ENCODE measurements at regions not wholly inside any gene's neighbourhood (a gene's known extent, or its start where the extent isn't known, plus 50 kb on each side); places are given as distances from the start of the nearest gene placed in this dataset.

GRCh38 chr6:54700158-54700557, 146.4 kb upstream of the FAM83B start:
- in situ Hi-C loops (cut with MboI; ENCODE audit: low pct_unique_long_range_greater_than_20kb, low sequenced_read_pairs) = no loop called here
- DNase-seq = no peak

DNA sequence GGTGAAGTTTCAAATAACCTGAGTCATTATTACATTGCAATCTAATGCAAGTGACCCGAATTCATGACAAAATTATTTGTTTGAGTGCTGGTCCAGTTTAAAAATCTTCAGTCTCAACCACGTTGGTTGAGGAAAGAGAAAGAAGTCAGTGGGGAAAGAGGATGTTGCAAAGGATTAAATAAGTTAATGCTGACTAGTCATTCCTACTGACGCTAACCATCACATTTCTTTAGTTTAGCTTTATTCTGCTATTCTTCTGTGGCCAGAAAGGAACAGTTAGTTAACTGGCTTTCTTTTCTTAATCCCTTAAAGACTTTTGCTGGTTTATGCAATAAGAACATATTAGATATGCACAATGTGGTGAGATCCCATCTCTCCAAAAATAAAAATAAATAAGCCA, 143.8 kb upstream of the FAM83B start:
- no peak for DNase-seq
- in situ Hi-C loops (cut with MboI; ENCODE audit: low pct_unique_long_range_greater_than_20kb, low sequenced_read_pairs) = no loop called here

DNA sequence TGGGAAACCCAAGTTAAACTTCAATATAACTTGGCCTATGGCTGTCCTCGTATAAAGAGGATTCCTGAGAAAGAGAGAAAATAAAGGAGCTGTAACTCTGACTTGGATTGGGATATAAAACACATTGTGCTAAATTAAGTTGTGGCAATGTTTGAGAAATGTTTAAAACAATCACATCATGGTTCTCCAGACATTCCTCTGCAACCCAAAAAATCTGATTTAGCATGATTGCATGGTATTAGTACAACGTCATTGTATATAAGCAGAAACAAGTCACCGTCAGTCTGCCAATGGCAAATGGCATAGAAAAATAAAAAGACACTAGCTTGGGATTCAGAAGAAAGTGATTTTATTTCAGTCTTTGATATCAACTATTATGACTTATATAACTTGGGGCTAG, 140.2 kb upstream of the FAM83B start:
- in situ Hi-C loops (cut with MboI; ENCODE audit: low pct_unique_long_range_greater_than_20kb, low sequenced_read_pairs) = no loop called here
- DNase-seq = no peak

DNA sequence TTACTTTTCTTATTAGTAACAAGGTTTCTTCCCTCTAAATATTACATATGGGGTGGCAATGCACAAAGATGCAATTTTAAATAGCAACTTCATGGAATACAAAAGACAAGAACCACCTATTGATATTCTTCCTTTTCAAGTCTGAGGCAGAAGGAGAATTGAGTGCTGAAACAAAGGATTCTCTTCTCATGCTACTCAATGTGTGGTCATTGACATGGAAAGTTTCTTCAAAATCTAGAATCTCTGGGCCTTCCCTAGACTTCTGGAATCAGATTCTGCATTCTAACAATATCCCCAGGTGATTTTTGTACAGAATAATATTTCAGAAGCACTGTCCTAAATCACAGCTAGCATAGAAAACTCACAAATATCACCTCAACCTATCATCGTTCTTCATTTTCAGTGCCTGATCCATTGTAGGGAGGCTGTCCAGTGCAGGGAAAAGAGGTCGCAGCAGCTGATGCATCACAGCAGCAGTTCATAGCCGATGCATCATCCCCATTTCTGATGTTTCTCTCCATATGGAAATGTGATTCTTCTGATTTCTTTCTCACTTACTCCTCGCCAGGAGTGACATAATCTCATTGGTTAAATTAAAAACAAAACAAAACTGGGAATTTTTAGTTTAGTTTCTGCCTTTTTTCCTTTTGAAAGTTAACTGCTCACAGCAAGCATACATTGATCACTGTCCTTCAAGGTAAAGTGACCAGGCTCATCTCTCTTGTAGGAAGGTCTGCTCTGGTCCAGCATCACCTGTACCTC, 139.5 kb upstream of the FAM83B start:
- in situ Hi-C loops (cut with MboI; ENCODE audit: low pct_unique_long_range_greater_than_20kb, low sequenced_read_pairs) = no loop called here
- DNase-seq = no peak

DNA sequence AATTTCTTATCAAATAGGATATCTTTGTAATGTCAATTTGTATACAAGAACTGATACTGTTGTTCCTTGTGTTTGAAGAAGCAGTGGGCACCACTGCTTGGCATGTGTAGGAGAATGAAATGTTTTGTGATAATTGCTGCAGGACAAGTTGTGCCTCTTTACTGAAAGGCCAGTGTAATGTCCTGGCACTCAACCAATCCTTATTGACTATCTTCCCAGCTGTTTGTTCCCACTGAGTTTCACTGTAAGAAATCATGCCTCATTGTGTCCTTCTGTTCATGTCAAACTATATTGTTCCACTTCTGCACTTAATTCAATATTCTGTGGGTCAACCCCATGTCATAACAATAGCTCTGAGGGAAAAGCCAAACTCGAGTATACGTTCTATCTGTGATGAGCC, 136.1 kb upstream of the FAM83B start:
- in situ Hi-C loops (cut with MboI; ENCODE audit: low pct_unique_long_range_greater_than_20kb, low sequenced_read_pairs) = no loop called here
- no peak for DNase-seq

GRCh38 chr6:54716010-54716409, 130.6 kb upstream of the FAM83B start:
- DNase-seq = no peak
- in situ Hi-C loops (cut with MboI; ENCODE audit: low pct_unique_long_range_greater_than_20kb, low sequenced_read_pairs) = no loop called here

- no peak for DNase-seq
- in situ Hi-C loops (cut with MboI; ENCODE audit: low pct_unique_long_range_greater_than_20kb, low sequenced_read_pairs) = no loop called here
These were observed 129.7 kb upstream of the FAM83B start for GRCh38 chr6:54716877-54717276.

DNA sequence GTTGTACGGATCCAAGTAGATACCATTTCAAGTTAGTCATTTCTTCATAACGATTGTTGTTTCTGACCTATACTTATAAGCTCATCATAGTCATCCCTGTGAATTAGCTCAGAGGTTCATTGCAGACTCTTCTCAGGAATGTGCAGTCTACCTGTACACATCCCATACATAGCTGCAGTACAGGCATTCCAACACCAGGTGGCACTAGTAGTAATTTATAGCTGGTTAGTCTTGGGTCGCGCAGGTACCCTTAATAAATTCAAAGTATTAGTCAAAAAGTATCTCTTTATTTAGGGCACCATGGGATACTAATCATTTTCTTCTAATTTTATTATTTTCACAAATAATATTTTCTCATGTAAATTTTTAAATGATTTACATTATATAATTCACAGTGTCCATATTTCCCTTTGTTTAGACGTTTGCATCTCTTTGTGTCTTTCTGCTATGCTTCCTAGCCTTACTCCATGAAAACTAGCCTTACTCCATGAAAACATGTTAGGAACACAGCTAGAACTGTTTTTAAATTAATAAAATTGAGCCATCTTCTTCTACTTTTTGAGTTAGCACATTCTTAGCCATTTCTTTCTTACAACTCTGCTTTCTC, 128.6 kb upstream of the FAM83B start:
- peak; percentile 42 for DNase-seq
- in situ Hi-C loops (cut with MboI; ENCODE audit: low pct_unique_long_range_greater_than_20kb, low sequenced_read_pairs) = no loop called here

GRCh38 chr6:54718541-54719023, 128.0 kb upstream of the FAM83B start:
- in situ Hi-C loops (cut with MboI; ENCODE audit: low pct_unique_long_range_greater_than_20kb, low sequenced_read_pairs) = no loop called here
- DNase-seq = no peak

- no peak for DNase-seq
- in situ Hi-C loops (cut with MboI; ENCODE audit: low pct_unique_long_range_greater_than_20kb, low sequenced_read_pairs) = no loop called here
These were observed 127.4 kb upstream of the FAM83B start for GRCh38 chr6:54719131-54719530.

GRCh38 chr6:54719633-54720032, 126.9 kb upstream of the FAM83B start:
- no peak for DNase-seq

DNA sequence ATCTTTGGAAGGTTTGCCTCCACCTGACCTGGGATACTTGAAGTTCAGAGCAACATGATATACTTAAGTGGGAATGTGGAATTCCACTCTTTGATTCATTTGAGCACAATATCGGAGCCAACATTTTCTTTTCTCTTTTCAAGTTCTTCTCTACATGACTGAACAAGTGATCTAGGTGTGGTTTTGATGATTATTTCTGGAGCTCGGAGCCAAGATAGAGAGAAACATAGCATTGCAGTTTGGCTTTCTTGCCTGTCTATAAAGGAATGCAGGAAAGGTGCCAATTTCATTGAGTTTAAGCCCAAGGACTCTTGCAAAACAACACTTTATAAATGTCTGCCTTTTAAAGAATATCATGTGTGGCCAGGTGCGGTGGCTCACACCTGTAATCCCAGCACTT, 124.2 kb upstream of the FAM83B start:
- in situ Hi-C loops (cut with MboI; ENCODE audit: low pct_unique_long_range_greater_than_20kb, low sequenced_read_pairs) = no loop called here
- no peak for DNase-seq

More at GRCh38 chr6:54719633-54720032, 126.9 kb upstream of the FAM83B start:
- in situ Hi-C loops (cut with MboI; ENCODE audit: low pct_unique_long_range_greater_than_20kb, low sequenced_read_pairs) = no loop called here

DNA sequence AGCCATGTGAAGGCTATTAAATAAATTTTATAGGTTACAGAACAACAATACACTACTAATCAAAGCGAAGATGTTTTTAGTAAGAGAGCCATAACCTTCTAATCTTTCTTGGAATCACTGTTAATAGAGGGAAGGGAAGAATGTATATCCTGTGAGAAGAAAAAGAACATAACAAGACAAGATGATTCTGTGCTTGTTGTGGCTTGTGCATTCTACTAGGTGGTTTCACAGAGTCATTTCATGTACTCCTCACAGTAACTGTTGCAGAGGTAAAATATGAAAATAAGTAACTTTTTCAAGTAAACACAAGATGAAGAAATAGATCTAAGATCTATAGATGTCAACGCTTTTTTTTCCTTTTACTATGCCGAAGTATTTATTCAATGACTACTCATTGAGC, 116.9 kb upstream of the FAM83B start:
- in situ Hi-C loops (cut with MboI; ENCODE audit: low pct_unique_long_range_greater_than_20kb, low sequenced_read_pairs) = no loop called here
- no peak for DNase-seq

DNA sequence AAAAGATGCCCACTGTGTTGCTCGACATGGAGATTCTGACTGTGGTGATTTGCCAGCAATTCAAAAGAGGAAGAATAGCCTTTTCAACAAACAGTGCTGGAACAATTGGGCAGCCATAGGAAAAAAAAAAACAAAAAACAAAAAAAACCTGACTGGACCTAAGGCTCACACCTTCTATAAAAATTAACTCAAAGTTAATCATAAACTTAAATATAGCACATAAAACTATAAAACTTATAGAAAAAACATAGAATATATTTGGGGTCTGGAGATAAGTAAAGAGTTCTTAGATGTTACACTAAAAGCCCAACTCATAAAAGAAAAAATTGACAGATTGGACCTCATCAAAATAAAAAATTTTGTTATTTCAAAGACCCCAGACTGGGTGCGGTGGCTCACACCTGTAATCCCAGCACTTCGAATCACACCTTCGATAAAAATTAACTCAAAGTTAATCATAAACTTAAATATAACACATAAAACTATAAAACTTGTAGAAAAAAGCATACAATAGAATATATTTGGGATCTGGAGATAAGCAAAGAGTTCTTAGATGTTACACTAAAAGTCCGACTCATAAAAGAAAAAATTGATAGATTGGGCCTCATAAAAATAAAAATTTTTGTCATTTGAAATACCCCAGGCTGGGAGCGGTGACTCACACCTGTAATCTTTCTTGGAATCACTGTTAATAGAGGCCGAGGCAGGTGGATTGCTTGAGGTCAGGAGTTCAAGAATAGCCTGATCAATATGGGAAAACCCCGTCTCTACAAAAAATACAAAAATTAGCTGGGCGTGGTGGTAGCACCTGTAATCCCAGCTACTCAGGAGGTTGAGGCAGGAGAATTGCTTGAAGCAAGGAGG, 115.6 kb upstream of the FAM83B start:
- DNase-seq = no peak
- in situ Hi-C loops (cut with MboI; ENCODE audit: low pct_unique_long_range_greater_than_20kb, low sequenced_read_pairs) = no loop called here

- DNase-seq = peak; percentile 19
- in situ Hi-C loops (cut with MboI; ENCODE audit: low pct_unique_long_range_greater_than_20kb, low sequenced_read_pairs) = no loop called here
These were observed 109.3 kb upstream of the FAM83B start for GRCh38 chr6:54737247-54737646.

DNA sequence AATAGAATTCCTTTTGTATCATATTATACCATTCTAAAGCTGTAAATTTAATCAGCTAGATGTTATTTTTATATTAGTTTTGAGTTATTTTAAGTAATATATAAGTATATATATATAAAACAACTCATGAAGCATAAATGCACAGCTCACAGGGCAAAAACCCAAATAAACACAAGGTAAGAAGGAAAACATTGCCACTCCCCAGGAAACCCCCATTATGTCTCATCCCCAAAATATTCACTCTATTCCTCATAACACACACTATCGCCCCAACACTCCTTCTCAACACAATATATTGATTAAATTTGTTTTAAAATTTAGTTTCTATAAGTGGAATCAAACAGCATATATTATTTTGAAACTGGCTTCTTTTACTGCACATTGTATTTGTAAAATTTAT, 98.6 kb upstream of the FAM83B start:
- no peak for DNase-seq
- in situ Hi-C loops (cut with MboI; ENCODE audit: low pct_unique_long_range_greater_than_20kb, low sequenced_read_pairs) = no loop called here

DNA sequence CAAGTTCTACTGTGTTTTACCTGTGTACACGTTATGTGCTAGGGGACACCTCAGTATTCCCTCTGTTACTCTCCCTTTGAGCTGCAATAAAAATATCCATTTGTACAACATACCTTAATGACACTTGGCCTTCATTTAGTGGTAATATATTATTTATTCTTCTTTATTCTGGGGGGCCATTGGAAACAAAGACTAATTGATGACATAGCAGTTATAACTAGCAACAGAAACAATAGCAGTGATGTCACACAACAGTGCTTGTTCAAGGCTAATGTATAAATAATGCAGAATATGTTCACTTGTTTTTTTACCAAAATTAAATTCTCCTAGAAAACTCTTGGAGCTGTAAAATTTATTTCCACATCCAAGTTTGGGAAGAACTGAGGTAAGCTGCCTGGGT, 92.2 kb upstream of the FAM83B start:
- DNase-seq = no peak
- in situ Hi-C loops (cut with MboI; ENCODE audit: low pct_unique_long_range_greater_than_20kb, low sequenced_read_pairs) = no loop called here

GRCh38 chr6:54758340-54758739, 88.2 kb upstream of the FAM83B start:
- in situ Hi-C loops (cut with MboI; ENCODE audit: low pct_unique_long_range_greater_than_20kb, low sequenced_read_pairs) = no loop called here
- no peak for DNase-seq

DNA sequence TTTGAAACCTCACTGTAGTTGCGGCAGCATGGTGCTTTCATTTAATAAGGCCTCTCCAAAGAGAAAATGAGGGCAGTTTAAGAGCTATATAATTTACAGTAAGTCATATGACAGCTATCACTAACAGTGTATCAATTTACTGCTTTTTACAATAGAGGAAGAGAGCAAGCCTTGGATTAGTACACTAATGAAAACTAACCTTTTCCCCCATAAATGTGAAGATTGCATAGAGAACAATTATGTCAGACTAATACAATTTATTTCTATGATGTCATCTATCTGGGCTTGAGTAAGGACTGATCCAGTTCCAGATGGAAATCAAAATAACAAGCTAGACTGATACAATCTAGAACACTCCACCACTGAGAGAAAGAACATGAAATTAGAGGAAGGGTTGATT, 78.1 kb upstream of the FAM83B start:
- no peak for DNase-seq
- in situ Hi-C loops (cut with MboI; ENCODE audit: low pct_unique_long_range_greater_than_20kb, low sequenced_read_pairs) = no loop called here

- no peak for DNase-seq
- in situ Hi-C loops (cut with MboI; ENCODE audit: low pct_unique_long_range_greater_than_20kb, low sequenced_read_pairs) = no loop called here
These were observed 76.2 kb upstream of the FAM83B start for GRCh38 chr6:54770328-54770727.

Data from KBM-7 (cell line).